ENCODE measurements at regions not wholly inside any gene's neighbourhood (a gene's known extent, or its start where the extent isn't known, plus 50 kb on each side); places are given as distances from the start of the nearest gene placed in this dataset.

GRCh38 chr1:50326026-50326425 is 97.2 kb downstream of the DMRTA2 start (continued):
- no peak for TF ChIP-seq JUNB (IDR thresholded peaks at IDR 0.05; ENCODE audit: unreplicated experiment)
- TF ChIP-seq ETS1 (IDR thresholded peaks at IDR 0.05): no peak
- no peak for TF ChIP-seq EZH2phosphoT487 (IDR thresholded peaks at IDR 0.05; ENCODE audit: unreplicated experiment)
- TF ChIP-seq ZNF331 (CRISPR knock-in tag; IDR thresholded peaks at IDR 0.05; ENCODE audit: low read depth): no peak

- Mint-ChIP-seq H3K9me3 (peaks cover 2% of the 10 kb centered on the region; the same call in 1 of the 3 replicates), H3K4me1 (no peaks in the 10 kb centered on the region), H3K27me3 (ENCODE audit: insufficient read depth, low read depth, poor library complexity) (peaks cover 4% of the 10 kb centered on the region), H3K4me3 (no peak overlapping the region), H3K27ac (no peak overlapping the region), H3K36me3 (ENCODE audit: low read depth) (no peaks in the 10 kb centered on the region)
- Histone ChIP-seq H4K20me1 (replicated peaks; ENCODE audit: insufficient read depth) (no peaks in the 10 kb centered on the region), H3K36me3 (ENCODE audit: insufficient read depth) (no peaks in the 10 kb centered on the region), H2AFZ (no peak overlapping the region), H3K27me3 (ENCODE audit: insufficient read depth) (no peaks in the 10 kb centered on the region), H3K79me2 (replicated peaks; ENCODE audit: insufficient read depth) (no peaks in the 10 kb centered on the region), H3F3A (replicated peaks; ENCODE audit: low read depth) (no peaks in the 10 kb centered on the region), H3K9me2 (ENCODE audit: insufficient read depth) (0 out of 2 replicates have a peak, but pooled peaks cover 4% of the 10 kb centered on the region), H3K4me3 (no peak overlapping the region), H3K27ac (ENCODE audit: low read depth) (no peak overlapping the region), H3K4me2 (no peak overlapping the region), H3K4me1 (ENCODE audit: insufficient read depth) (no peaks in the 10 kb centered on the region)
- no peak for TF ChIP-seq JUNB (IDR thresholded peaks at IDR 0.05; ENCODE audit: unreplicated experiment)
- TF ChIP-seq STAT1 (IDR thresholded peaks at IDR 0.05; ENCODE audit: unreplicated experiment): no peak
- no peak for TF ChIP-seq EZH2phosphoT487 (IDR thresholded peaks at IDR 0.05; ENCODE audit: unreplicated experiment)
- no peak for TF ChIP-seq CTCF (conservative IDR thresholded peaks at IDR 0.05; ENCODE audit: low read depth in 2 of 2)
- no peak for TF ChIP-seq CREB1 (CRISPR knock-in tag; IDR thresholded peaks at IDR 0.05; ENCODE audit: low read depth)
- TF ChIP-seq ZNF331 (CRISPR knock-in tag; IDR thresholded peaks at IDR 0.05; ENCODE audit: low read depth): no peak
- TF ChIP-seq POLR2AphosphoS5 (IDR thresholded peaks at IDR 0.05; ENCODE audit: low read depth): no peak
- DNase-seq (ENCODE audit: low spot score) (no peak), ATAC-seq (no peak)
These were observed 100.7 kb downstream of the DMRTA2 start for GRCh38 chr1:50322579-50322978.

GRCh38 chr1:50318428-50318827 is 104.8 kb downstream of the DMRTA2 start:
- H2AFZ ChIP-seq: no peak overlapping the region
- no peaks in the 10 kb centered on the region for H3K36me3 ChIP-seq (ENCODE audit: insufficient read depth)
- H3K4me3 ChIP-seq: no peak overlapping the region
- H3K27me3 Mint-ChIP-seq (ENCODE audit: insufficient read depth, low read depth, poor library complexity): peaks cover 4% of the 10 kb centered on the region
- H4K20me1 ChIP-seq (replicated peaks; ENCODE audit: insufficient read depth): no peaks in the 10 kb centered on the region
- no peaks in the 10 kb centered on the region for H3K4me1 ChIP-seq (ENCODE audit: insufficient read depth)
- no peak overlapping the region for H3K4me3 Mint-ChIP-seq
- H3F3A ChIP-seq (replicated peaks; ENCODE audit: low read depth): no peaks in the 10 kb centered on the region
- no peak for DNase-seq (ENCODE audit: low spot score)
- H3K27me3 ChIP-seq (ENCODE audit: insufficient read depth): no peaks in the 10 kb centered on the region
- H3K27ac Mint-ChIP-seq: no peak overlapping the region
- no peaks in the 10 kb centered on the region for H3K36me3 Mint-ChIP-seq (ENCODE audit: low read depth)
- H3K9me2 ChIP-seq (ENCODE audit: insufficient read depth): no peaks in the 10 kb centered on the region
- H3K27ac ChIP-seq (ENCODE audit: low read depth): no peak overlapping the region
- no peaks in the 10 kb centered on the region for H3K4me1 Mint-ChIP-seq
- no peaks in the 10 kb centered on the region for H3K79me2 ChIP-seq (replicated peaks; ENCODE audit: insufficient read depth)
- H3K9me3 Mint-ChIP-seq: peaks cover 2% of the 10 kb centered on the region; the same call in 1 of the 3 replicates
- no peak overlapping the region for H3K4me2 ChIP-seq
- no peak for ATAC-seq
- TF ChIP-seq ZNF331 (CRISPR knock-in tag; IDR thresholded peaks at IDR 0.05; ENCODE audit: low read depth) (no peak), CREB1 (CRISPR knock-in tag; IDR thresholded peaks at IDR 0.05; ENCODE audit: low read depth) (no peak), ZNF114 (CRISPR knock-in tag; IDR thresholded peaks at IDR 0.05) (no peak), POLR2AphosphoS5 (IDR thresholded peaks at IDR 0.05; ENCODE audit: low read depth) (no peak), CTCF (conservative IDR thresholded peaks at IDR 0.05; ENCODE audit: low read depth in 2 of 2) (no peak), JUNB (IDR thresholded peaks at IDR 0.05; ENCODE audit: unreplicated experiment) (no peak)

Measured in GM23338 (cell line).